H9 (cell line): ENCODE measurements at regions not wholly inside any gene's neighbourhood (a gene's known extent, or its start where the extent isn't known, plus 50 kb on each side); places are given as distances from the start of the nearest gene placed in this dataset.

ENCODE experiments used
- DNase-seq: peaks from one replicate; pipeline ENCODE4 v3.0.0-alpha.2; 2017
- H2AFZ ChIP-seq: one replicate; pipeline ENCODE4 v1.6.1; 2013; ENCODE audit warnings: mild to moderate bottlenecking, low read length, control low read depth, moderate library complexity
- H2AK5ac ChIP-seq: 2 replicates; pipeline ENCODE4 v1.6.1; 2013; ENCODE audit warnings: low read length, control low read depth, mixed read lengths; ENCODE audit not compliant: insufficient read length
- H2BK120ac ChIP-seq: one replicate; pipeline ENCODE4 v1.6.1; 2013; ENCODE audit warnings: low read depth, mild to moderate bottlenecking, low read length, control low read depth, inconsistent platforms; ENCODE audit not compliant: poor library complexity, severe bottlenecking
- H2BK12ac ChIP-seq: 2 replicates; pipeline ENCODE4 v1.6.1; 2013; ENCODE audit warnings: low read length, control low read depth, mixed read lengths, low read depth; ENCODE audit not compliant: insufficient read length
- H2BK15ac ChIP-seq: 2 replicates; pipeline ENCODE4 v1.6.1; 2013; ENCODE audit warnings: low read depth, low read length, control low read depth
- H2BK20ac ChIP-seq: one replicate; pipeline ENCODE4 v1.6.1; 2013; ENCODE audit warnings: low read depth, mild to moderate bottlenecking, low read length, control low read depth, inconsistent platforms; ENCODE audit not compliant: poor library complexity, severe bottlenecking
- H2BK5ac ChIP-seq: 2 replicates; pipeline ENCODE4 v1.6.1; 2013; ENCODE audit warnings: low read length, control low read depth, mixed read lengths; ENCODE audit not compliant: insufficient read length
- H3K14ac ChIP-seq: 2 replicates; pipeline ENCODE4 v1.6.1; 2013; ENCODE audit warnings: low read length, control low read depth; ENCODE audit not compliant: insufficient read depth
- H3K18ac ChIP-seq: 2 replicates; pipeline ENCODE4 v1.6.1; 2013; ENCODE audit warnings: low read depth, mild to moderate bottlenecking, mixed read lengths, low read length, control low read depth; ENCODE audit not compliant: insufficient read length
- H3K23ac ChIP-seq: 2 replicates; pipeline ENCODE4 v1.6.1; 2013; ENCODE audit warnings: low read length, control low read depth, mixed read lengths, low read depth; ENCODE audit not compliant: insufficient read length
- H3K23me2 ChIP-seq: 2 replicates; pipeline ENCODE4 v1.6.1; 2013; ENCODE audit warnings: low read depth, mild to moderate bottlenecking, mixed read lengths, low read length, control low read depth; ENCODE audit not compliant: insufficient read length, poor library complexity, severe bottlenecking
- H3K27ac ChIP-seq: 2 replicates; pipeline ENCODE4 v1.5.1; 2013; ENCODE audit warnings: low read length, control low read depth, mixed read lengths, low read depth; ENCODE audit not compliant: insufficient read length
- H3K27me3 ChIP-seq: 2 replicates; pipeline ENCODE4 v1.6.1; 2013; ENCODE audit warnings: low read length, control low read depth, inconsistent platforms; ENCODE audit not compliant: insufficient read depth
- H3K4ac ChIP-seq: 2 replicates; pipeline ENCODE4 v1.6.1; 2013; ENCODE audit warnings: low read depth, mild to moderate bottlenecking, control low read depth, inconsistent platforms, low read length, moderate library complexity
- H3K4me1 ChIP-seq: 2 replicates; pipeline ENCODE4 v1.6.1; 2013; ENCODE audit warnings: low read length, control low read depth, inconsistent platforms; ENCODE audit not compliant: insufficient read depth
- H3K4me2 ChIP-seq: 2 replicates; pipeline ENCODE4 v1.6.1; 2013; ENCODE audit warnings: low read length, control low read depth, mixed read lengths; ENCODE audit not compliant: insufficient read length, insufficient read depth
- H3K56ac ChIP-seq: 2 replicates; pipeline ENCODE4 v1.6.1; 2013; ENCODE audit warnings: low read depth, mild to moderate bottlenecking, mixed read lengths, low read length, control low read depth; ENCODE audit not compliant: insufficient read length
- H3K79me1 ChIP-seq: 2 replicates; pipeline ENCODE4 v1.6.1; 2013; ENCODE audit warnings: low read depth, mild to moderate bottlenecking, moderate library complexity, low read length, control low read depth, inconsistent platforms; ENCODE audit not compliant: insufficient read depth, poor library complexity, severe bottlenecking
- H3K79me2 ChIP-seq: 2 replicates; pipeline ENCODE4 v1.6.1; 2013; ENCODE audit warnings: low read length, control low read depth, inconsistent platforms; ENCODE audit not compliant: insufficient read depth
- H3K9ac ChIP-seq: 2 replicates; pipeline ENCODE4 v1.6.1; 2013; ENCODE audit warnings: low read length, control low read depth, mixed read lengths; ENCODE audit not compliant: insufficient read length; ENCODE audit errors: extremely low read depth
- H3K9me3 ChIP-seq: one replicate; pipeline ENCODE4 v1.6.1; 2013; ENCODE audit warnings: low read depth, low read length, inconsistent platforms; ENCODE audit not compliant: control insufficient read depth
- H3T11ph ChIP-seq: one replicate; pipeline ENCODE4 v1.6.1; 2013; ENCODE audit warnings: mild to moderate bottlenecking, low read length, control low read depth, inconsistent platforms
- H4K20me1 ChIP-seq: one replicate; pipeline ENCODE4 v1.6.1; 2013; ENCODE audit not compliant: control insufficient read depth, insufficient read length, insufficient read depth
- H4K5ac ChIP-seq: 2 replicates; pipeline ENCODE4 v1.6.1; 2013; ENCODE audit warnings: low read depth, mild to moderate bottlenecking, mixed read lengths, low read length, control low read depth; ENCODE audit not compliant: insufficient read length
- H4K8ac ChIP-seq: replicated peaks from 2 replicates; pipeline ENCODE4 v1.6.1; 2013; ENCODE audit warnings: low read length, control low read depth, mixed read lengths, low read depth; ENCODE audit not compliant: insufficient read length
- H4K91ac ChIP-seq: 2 replicates; pipeline ENCODE4 v1.6.1; 2013; ENCODE audit warnings: low read depth, mild to moderate bottlenecking, moderate library complexity, mixed read lengths, low read length, control low read depth; ENCODE audit not compliant: insufficient read length
- H3K27ac Mint-ChIP-seq, 3 experiments: 2 replicates in 2 of 3; 3 replicates in 1 of 3; pipeline ENCODE4 v1.8.0; 2020 to 2021; ENCODE audit warnings: mixed read lengths in 3 of 3, mild to moderate bottlenecking in 1 of 3, moderate library complexity in 1 of 3
- H3K27me3 Mint-ChIP-seq: 2 replicates; pipeline ENCODE4 v1.8.0; 2021; ENCODE audit warnings: low read depth, mild to moderate bottlenecking, moderate library complexity, mixed read lengths
- H3K36me3 Mint-ChIP-seq, 3 experiments: 2 replicates in 2 of 3; 3 replicates in 1 of 3; pipeline ENCODE4 v1.8.0; 2020 to 2021; ENCODE audit warnings: low read depth in 3 of 3, mixed read lengths in 3 of 3; ENCODE audit not compliant: insufficient read depth in 1 of 3
- H3K4me1 Mint-ChIP-seq, 2 experiments: 2 replicates each; pipeline ENCODE4 v1.8.0; 2020; ENCODE audit warnings: mixed read lengths in 2 of 2
- H3K4me3 Mint-ChIP-seq, 2 experiments: 2 replicates in 1 of 2; 3 replicates in 1 of 2; pipeline ENCODE4 v1.8.0; 2020 to 2021; ENCODE audit warnings: mild to moderate bottlenecking in 2 of 2, mixed read lengths in 2 of 2, moderate library complexity in 1 of 2
- H3K9me3 Mint-ChIP-seq, 2 experiments: 2 replicates in 1 of 2; 3 replicates in 1 of 2; pipeline ENCODE4 v1.8.0; 2020; ENCODE audit warnings: mild to moderate bottlenecking in 2 of 2, mixed read lengths in 2 of 2, moderate library complexity in 1 of 2
- WGBS: extraction: QIAGEN DNeasy Blood & Tissue Kit; methylation state at CpG from one replicate; pipeline ENCODE4 v1.1.7; 2013; ENCODE audit warnings: missing lambda C conversion rate, low lambda C conversion rate, mixed read lengths; ENCODE audit not compliant: insufficient read length; ENCODE audit errors: extremely low coverage; 5-methylcytosine and 5-hydroxymethylcytosine counted together
- TF ChIP-seq, protein P1 (sequence below): fragments of 200-600 bp; sonication (generic); conservative IDR thresholded peaks from 3 replicates; pipeline ENCODE4 v1.8.0; 2021; ENCODE audit warnings: antibody characterized with exemption, mild to moderate bottlenecking

DNA sequence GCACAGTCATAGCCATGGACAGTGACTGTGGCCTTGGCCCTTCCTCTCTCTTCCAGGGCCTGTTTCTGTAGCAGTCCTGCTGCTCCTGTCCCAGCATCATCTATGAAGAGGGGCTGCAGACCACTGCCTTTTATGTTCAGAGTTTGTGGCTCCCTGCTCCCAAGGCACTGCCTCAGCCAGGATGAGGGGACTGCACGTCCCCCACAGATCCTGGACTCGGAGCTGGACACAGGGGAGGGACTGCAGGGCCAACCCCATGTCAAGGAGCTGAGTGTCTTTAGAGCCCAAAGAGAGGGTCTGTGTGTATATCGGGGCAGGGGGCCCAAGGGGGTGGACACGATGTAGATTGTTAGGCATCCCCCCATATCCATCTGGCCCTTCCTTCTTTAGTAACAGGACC lies 60.6 kb upstream of the DIO3 start:
- Histone ChIP-seq H3K23me2 (no peaks in the 10 kb centered on the region), H3K9ac (no peak overlapping the region), H2AK5ac (no peak overlapping the region), H3K79me1 (no peaks in the 10 kb centered on the region), H2BK5ac (no peak overlapping the region), H4K5ac (no peak overlapping the region), H3K4me2 (no peak overlapping the region), H3K27me3 (no peaks in the 10 kb centered on the region; the same call in 1 of the 2 replicates), H3K27ac (no peak overlapping the region), H3K18ac (no peak overlapping the region), H2BK20ac (no peak overlapping the region), H2BK12ac (no peak overlapping the region), H2BK120ac (no peak overlapping the region), H3T11ph (no peak overlapping the region), H3K4me1 (no peaks in the 10 kb centered on the region), H3K14ac (no peak overlapping the region), H3K9me3 (no peaks in the 10 kb centered on the region), H4K91ac (no peak overlapping the region), H3K23ac (no peak overlapping the region), H2AFZ (no peak overlapping the region), H3K79me2 (no peaks in the 10 kb centered on the region), H3K56ac (no peak overlapping the region), H4K8ac (no peak overlapping the region), H2BK15ac (no peak overlapping the region), H3K4ac (no peak overlapping the region), H4K20me1 (no peaks in the 10 kb centered on the region)
- H3K4me1 Mint-ChIP-seq, result peaks cover 17 to 21% of the 10 kb centered on the region in 2 experiments
- H3K9me3 Mint-ChIP-seq, result peaks cover 2 to 12% of the 10 kb centered on the region in 2 experiments; a peak in 4 of 5 replicates
- TF ChIP-seq, protein P1, sequence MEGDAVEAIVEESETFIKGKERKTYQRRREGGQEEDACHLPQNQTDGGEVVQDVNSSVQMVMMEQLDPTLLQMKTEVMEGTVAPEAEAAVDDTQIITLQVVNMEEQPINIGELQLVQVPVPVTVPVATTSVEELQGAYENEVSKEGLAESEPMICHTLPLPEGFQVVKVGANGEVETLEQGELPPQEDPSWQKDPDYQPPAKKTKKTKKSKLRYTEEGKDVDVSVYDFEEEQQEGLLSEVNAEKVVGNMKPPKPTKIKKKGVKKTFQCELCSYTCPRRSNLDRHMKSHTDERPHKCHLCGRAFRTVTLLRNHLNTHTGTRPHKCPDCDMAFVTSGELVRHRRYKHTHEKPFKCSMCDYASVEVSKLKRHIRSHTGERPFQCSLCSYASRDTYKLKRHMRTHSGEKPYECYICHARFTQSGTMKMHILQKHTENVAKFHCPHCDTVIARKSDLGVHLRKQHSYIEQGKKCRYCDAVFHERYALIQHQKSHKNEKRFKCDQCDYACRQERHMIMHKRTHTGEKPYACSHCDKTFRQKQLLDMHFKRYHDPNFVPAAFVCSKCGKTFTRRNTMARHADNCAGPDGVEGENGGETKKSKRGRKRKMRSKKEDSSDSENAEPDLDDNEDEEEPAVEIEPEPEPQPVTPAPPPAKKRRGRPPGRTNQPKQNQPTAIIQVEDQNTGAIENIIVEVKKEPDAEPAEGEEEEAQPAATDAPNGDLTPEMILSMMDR, result no peak
- peaks cover 0 to 8% (median 2%) of the 10 kb centered on the region in 3 experiments; a peak in 5 of 7 replicates for H3K36me3 Mint-ChIP-seq
- H3K27me3 Mint-ChIP-seq, result peaks cover 11% of the 10 kb centered on the region
- no CpG with 5 or more reads among the region's 4 CpGs for WGBS
- no peak overlapping the region for H3K4me3 Mint-ChIP-seq
- no peak overlapping the region for H3K27ac Mint-ChIP-seq
- DNase-seq, result peak; percentile 14
